ENCODE measurements at regions not wholly inside any gene's neighbourhood (a gene's known extent, or its start where the extent isn't known, plus 50 kb on each side); places are given as distances from the start of the nearest gene placed in this dataset.

- no peak for DNase-seq (ENCODE audit: low spot score)
- H2AFZ ChIP-seq (ENCODE audit: low read length), result no peak overlapping the region
- no CpG with 5 or more reads among the region's 1 CpG for WGBS, 2 donors (ENCODE audit: extremely low coverage in 2 of 2, insufficient read length in 2 of 2, insufficient replicate concordance in 1 of 2)
Measured at GRCh38 chr1:203420263-203420662, 55.3 kb upstream of the PRELP start.

GRCh38 chr1:203421246-203421645 lies 54.4 kb upstream of the PRELP start:
- no peak overlapping the region for H4K8ac ChIP-seq (ENCODE audit: low read depth, low read length)
- H3K18ac ChIP-seq (ENCODE audit: low read length), result no peak overlapping the region
- H3K4me3 ChIP-seq (ENCODE audit: low read length in 2 of 2), result no peak overlapping the region
- no peaks in the 10 kb centered on the region for H3K9me3 ChIP-seq (replicated peaks in 1 of 2; ENCODE audit: control insufficient read depth in 2 of 2, insufficient read depth in 1 of 2, low read depth in 1 of 2, low read length in 2 of 2)
- peaks cover 2 to 11% of the 10 kb centered on the region in 2 donors for H3K4me1 ChIP-seq (ENCODE audit: control insufficient read depth in 2 of 2, insufficient read depth in 1 of 2, low read depth in 1 of 2, low read length in 2 of 2)
- no peak for DNase-seq (ENCODE audit: low spot score)
- H3K9ac ChIP-seq (ENCODE audit: low read depth, low read length, poor library complexity), result no peak overlapping the region
- no peak overlapping the region for H2BK15ac ChIP-seq (ENCODE audit: low read length)
- no peak overlapping the region for H3K4me2 ChIP-seq (ENCODE audit: insufficient read depth, low read length, poor library complexity, severe bottlenecking)
- H2AFZ ChIP-seq (ENCODE audit: low read length), result no peak overlapping the region
- H2BK120ac ChIP-seq (ENCODE audit: low read depth, low read length), result no peak overlapping the region
- H3K79me1 ChIP-seq (ENCODE audit: low read depth, low read length), result no peaks in the 10 kb centered on the region
- H3K36me3 ChIP-seq (replicated peaks in 1 of 2; ENCODE audit: control insufficient read depth in 2 of 2, insufficient read depth in 2 of 2, low read length in 2 of 2), result no peaks in the 10 kb centered on the region
- no peak overlapping the region for H2BK12ac ChIP-seq (ENCODE audit: low read length)
- no peak overlapping the region for H2BK5ac ChIP-seq (ENCODE audit: low read length)
- H3K14ac ChIP-seq (ENCODE audit: low read length), result no peak overlapping the region
- H3K27ac ChIP-seq (replicated peaks; ENCODE audit: low read length), result no peak overlapping the region
- peaks cover 0 to 9% (median 0%) of the 10 kb centered on the region in 3 experiments for H3K27me3 ChIP-seq (ENCODE audit: control insufficient read depth in 3 of 3, insufficient read depth in 3 of 3, low read depth in 1 of 3, low read length in 3 of 3)
- no peak overlapping the region for H3K4ac ChIP-seq (ENCODE audit: low read length)
- no peak overlapping the region for H2AK5ac ChIP-seq (ENCODE audit: low read depth, low read length)
- H4K91ac ChIP-seq (ENCODE audit: low read depth, low read length, poor library complexity), result no peak overlapping the region
- H3K23ac ChIP-seq (ENCODE audit: low read depth, low read length, poor library complexity), result no peak overlapping the region

More at GRCh38 chr1:203420263-203420662, 55.3 kb upstream of the PRELP start:
- Histone ChIP-seq H4K91ac (ENCODE audit: low read depth, low read length, poor library complexity) (no peak overlapping the region), H3K4me2 (ENCODE audit: insufficient read depth, low read length, poor library complexity, severe bottlenecking) (no peak overlapping the region), H2BK12ac (ENCODE audit: low read length) (no peak overlapping the region), H2BK15ac (ENCODE audit: low read length) (no peak overlapping the region), H3K9ac (ENCODE audit: low read depth, low read length, poor library complexity) (no peak overlapping the region), H3K36me3 (replicated peaks in 1 of 2; ENCODE audit: control insufficient read depth in 2 of 2, insufficient read depth in 2 of 2, low read length in 2 of 2) (no peaks in the 10 kb centered on the region), H3K23ac (ENCODE audit: low read depth, low read length, poor library complexity) (no peak overlapping the region), H4K8ac (ENCODE audit: low read depth, low read length) (no peak overlapping the region), H3K27ac (replicated peaks; ENCODE audit: low read length) (no peak overlapping the region), H3K14ac (ENCODE audit: low read length) (no peak overlapping the region), H2BK5ac (ENCODE audit: low read length) (no peak overlapping the region), H3K9me3 (replicated peaks in 1 of 2; ENCODE audit: control insufficient read depth in 2 of 2, insufficient read depth in 1 of 2, low read depth in 1 of 2, low read length in 2 of 2) (no peaks in the 10 kb centered on the region), H3K18ac (ENCODE audit: low read length) (no peak overlapping the region), H3K4ac (ENCODE audit: low read length) (no peak overlapping the region), H2AK5ac (ENCODE audit: low read depth, low read length) (no peak overlapping the region), H2BK120ac (ENCODE audit: low read depth, low read length) (no peak overlapping the region), H3K27me3 (ENCODE audit: control insufficient read depth in 3 of 3, insufficient read depth in 3 of 3, low read depth in 1 of 3, low read length in 3 of 3) (no peaks in the 10 kb centered on the region), H3K79me1 (ENCODE audit: low read depth, low read length) (no peaks in the 10 kb centered on the region), H3K4me3 (ENCODE audit: low read length in 2 of 2) (no peak overlapping the region), H3K4me1 (ENCODE audit: control insufficient read depth in 2 of 2, insufficient read depth in 1 of 2, low read depth in 1 of 2, low read length in 2 of 2) (peaks cover 2 to 8% of the 10 kb centered on the region in 2 donors)

GRCh38 chr1:203422116-203422515 lies 53.5 kb upstream of the PRELP start:
- Histone ChIP-seq H3K4ac (ENCODE audit: low read length) (no peak overlapping the region), H3K4me1 (ENCODE audit: control insufficient read depth in 2 of 2, insufficient read depth in 1 of 2, low read depth in 1 of 2, low read length in 2 of 2) (peaks cover 2 to 11% of the 10 kb centered on the region in 2 donors), H3K9ac (ENCODE audit: low read depth, low read length, poor library complexity) (no peak overlapping the region), H2BK5ac (ENCODE audit: low read length) (no peak overlapping the region), H3K23ac (ENCODE audit: low read depth, low read length, poor library complexity) (no peak overlapping the region), H3K27me3 (ENCODE audit: control insufficient read depth in 3 of 3, insufficient read depth in 3 of 3, low read depth in 1 of 3, low read length in 3 of 3) (peaks cover 0 to 11% (median 0%) of the 10 kb centered on the region in 3 experiments), H2BK15ac (ENCODE audit: low read length) (no peak overlapping the region), H2BK12ac (ENCODE audit: low read length) (no peak overlapping the region), H3K79me1 (ENCODE audit: low read depth, low read length) (no peaks in the 10 kb centered on the region), H2AK5ac (ENCODE audit: low read depth, low read length) (no peak overlapping the region), H4K91ac (ENCODE audit: low read depth, low read length, poor library complexity) (no peak overlapping the region), H3K9me3 (replicated peaks in 1 of 2; ENCODE audit: control insufficient read depth in 2 of 2, insufficient read depth in 1 of 2, low read depth in 1 of 2, low read length in 2 of 2) (no peaks in the 10 kb centered on the region), H4K8ac (ENCODE audit: low read depth, low read length) (no peak overlapping the region), H3K18ac (ENCODE audit: low read length) (peak overlapping the region; percentile 18), H3K14ac (ENCODE audit: low read length) (no peak overlapping the region), H2AFZ (ENCODE audit: low read length) (no peak overlapping the region), H3K4me3 (ENCODE audit: low read length in 2 of 2) (no peak overlapping the region), H3K27ac (replicated peaks; ENCODE audit: low read length) (no peak overlapping the region), H2BK120ac (ENCODE audit: low read depth, low read length) (no peak overlapping the region), H3K4me2 (ENCODE audit: insufficient read depth, low read length, poor library complexity, severe bottlenecking) (no peak overlapping the region), H3K36me3 (replicated peaks in 1 of 2; ENCODE audit: control insufficient read depth in 2 of 2, insufficient read depth in 2 of 2, low read length in 2 of 2) (no peaks in the 10 kb centered on the region)
- no peak for DNase-seq (ENCODE audit: low spot score)
- WGBS, 2 donors (ENCODE audit: extremely low coverage in 2 of 2, insufficient read length in 2 of 2, insufficient replicate concordance in 1 of 2), result no CpG with 5 or more reads among the region's 6 CpGs

- H3K4me3 ChIP-seq (ENCODE audit: low read length in 2 of 2), result no peak overlapping the region
- H3K18ac ChIP-seq (ENCODE audit: low read length), result no peak overlapping the region
- no peak overlapping the region for H4K91ac ChIP-seq (ENCODE audit: low read depth, low read length, poor library complexity)
- H2BK12ac ChIP-seq (ENCODE audit: low read length), result no peak overlapping the region
- DNase-seq (ENCODE audit: low spot score), result no peak
- no peak overlapping the region for H3K4ac ChIP-seq (ENCODE audit: low read length)
- no peaks in the 10 kb centered on the region for H3K9me3 ChIP-seq (replicated peaks in 1 of 2; ENCODE audit: control insufficient read depth in 2 of 2, insufficient read depth in 1 of 2, low read depth in 1 of 2, low read length in 2 of 2)
- H2AFZ ChIP-seq (ENCODE audit: low read length), result no peak overlapping the region
- no peak overlapping the region for H2BK15ac ChIP-seq (ENCODE audit: low read length)
- H4K8ac ChIP-seq (ENCODE audit: low read depth, low read length), result no peak overlapping the region
- peaks cover 2 to 11% of the 10 kb centered on the region in 2 donors for H3K4me1 ChIP-seq (ENCODE audit: control insufficient read depth in 2 of 2, insufficient read depth in 1 of 2, low read depth in 1 of 2, low read length in 2 of 2)
- H3K14ac ChIP-seq (ENCODE audit: low read length), result no peak overlapping the region
- no peaks in the 10 kb centered on the region for H3K79me1 ChIP-seq (ENCODE audit: low read depth, low read length)
- WGBS, 2 donors (ENCODE audit: extremely low coverage in 2 of 2, insufficient read length in 2 of 2, insufficient replicate concordance in 1 of 2), result no CpG with 5 or more reads among the region's 2 CpGs
- no peak overlapping the region for H3K9ac ChIP-seq (ENCODE audit: low read depth, low read length, poor library complexity)
- H3K27ac ChIP-seq (replicated peaks; ENCODE audit: low read length), result no peak overlapping the region
- H3K4me2 ChIP-seq (ENCODE audit: insufficient read depth, low read length, poor library complexity, severe bottlenecking), result no peak overlapping the region
- H3K23ac ChIP-seq (ENCODE audit: low read depth, low read length, poor library complexity), result no peak overlapping the region
- peaks cover 0 to 11% (median 0%) of the 10 kb centered on the region in 3 experiments for H3K27me3 ChIP-seq (ENCODE audit: control insufficient read depth in 3 of 3, insufficient read depth in 3 of 3, low read depth in 1 of 3, low read length in 3 of 3)
- H2BK5ac ChIP-seq (ENCODE audit: low read length), result no peak overlapping the region
- H2AK5ac ChIP-seq (ENCODE audit: low read depth, low read length), result no peak overlapping the region
- H2BK120ac ChIP-seq (ENCODE audit: low read depth, low read length), result no peak overlapping the region
- H3K36me3 ChIP-seq (replicated peaks in 1 of 2; ENCODE audit: control insufficient read depth in 2 of 2, insufficient read depth in 2 of 2, low read length in 2 of 2), result no peaks in the 10 kb centered on the region
Measured at GRCh38 chr1:203422656-203423055, 53.0 kb upstream of the PRELP start.

All from neuronal stem cell (in vitro differentiated cells).